Activated CD4-positive, alpha-beta memory T cell treated with anti-CD3 and anti-CD28 coated beads, Interleukin-2, amount 10 ng/mL, durations not matched to agents 7 days and 5 days (primary cell): ENCODE measurements at regions not wholly inside any gene's neighbourhood (a gene's known extent, or its start where the extent isn't known, plus 50 kb on each side); places are given as distances from the start of the nearest gene placed in this dataset.

ENCODE experiments used
- CTCF ChIA-PET: fragments of 350-600 bp; sonication (Branson Sonifier 250); formaldehyde crosslinking; loops from one replicate; lab custom pipeline; 2021; ENCODE audit warnings: antibody characterized with exemption, inconsistent platforms; lab: Charles Lee
- POLR2A ChIA-PET: fragments of 350-600 bp; sonication (Branson Sonifier 250); formaldehyde crosslinking; loops from one replicate; lab custom pipeline; 2021; ENCODE audit warnings: antibody characterized with exemption; lab: Charles Lee
- DNase-seq: peaks from one replicate; pipeline ENCODE4 v3.0.0-alpha.2; 2020
- H3K27ac Mint-ChIP-seq: one replicate; pipeline ENCODE4 v1.8.0; 2021; ENCODE audit warnings: mild to moderate bottlenecking, mixed read lengths
- H3K27me3 Mint-ChIP-seq: one replicate; pipeline ENCODE4 v1.8.0; 2021; ENCODE audit warnings: mixed read lengths
- H3K36me3 Mint-ChIP-seq: one replicate; pipeline ENCODE4 v1.8.0; 2021; ENCODE audit warnings: low read depth, mixed read lengths
- H3K4me1 Mint-ChIP-seq: one replicate; pipeline ENCODE4 v1.8.0; 2021; ENCODE audit warnings: mixed read lengths
- H3K4me3 Mint-ChIP-seq: one replicate; pipeline ENCODE4 v1.8.0; 2021; ENCODE audit warnings: mild to moderate bottlenecking, mixed read lengths
- H3K9me3 Mint-ChIP-seq: one replicate; pipeline ENCODE4 v1.8.0; 2021; ENCODE audit warnings: mixed read lengths

GRCh38 chr5:66234241-66234640, 90.1 kb downstream of the SREK1 start:
- H3K9me3 Mint-ChIP-seq: no peaks in the 10 kb centered on the region
- ChIA-PET POLR2A (no interaction called here), CTCF (no interaction called here)
- H3K36me3 Mint-ChIP-seq: no peaks in the 10 kb centered on the region
- DNase-seq: no peak
- no peak overlapping the region for H3K4me3 Mint-ChIP-seq
- no peaks in the 10 kb centered on the region for H3K4me1 Mint-ChIP-seq
- H3K27me3 Mint-ChIP-seq: peaks cover 2% of the 10 kb centered on the region
- H3K27ac Mint-ChIP-seq: no peak overlapping the region

- no peaks in the 10 kb centered on the region for H3K36me3 Mint-ChIP-seq
- ChIA-PET CTCF (no interaction called here), POLR2A (no interaction called here)
- H3K27me3 Mint-ChIP-seq: peaks cover 8% of the 10 kb centered on the region
- DNase-seq: no peak
- H3K9me3 Mint-ChIP-seq: no peaks in the 10 kb centered on the region
- no peaks in the 10 kb centered on the region for H3K4me1 Mint-ChIP-seq
- H3K27ac Mint-ChIP-seq: no peak overlapping the region
- no peak overlapping the region for H3K4me3 Mint-ChIP-seq
Observed at GRCh38 chr5:66238435-66238834, 94.3 kb downstream of the SREK1 start.

DNA sequence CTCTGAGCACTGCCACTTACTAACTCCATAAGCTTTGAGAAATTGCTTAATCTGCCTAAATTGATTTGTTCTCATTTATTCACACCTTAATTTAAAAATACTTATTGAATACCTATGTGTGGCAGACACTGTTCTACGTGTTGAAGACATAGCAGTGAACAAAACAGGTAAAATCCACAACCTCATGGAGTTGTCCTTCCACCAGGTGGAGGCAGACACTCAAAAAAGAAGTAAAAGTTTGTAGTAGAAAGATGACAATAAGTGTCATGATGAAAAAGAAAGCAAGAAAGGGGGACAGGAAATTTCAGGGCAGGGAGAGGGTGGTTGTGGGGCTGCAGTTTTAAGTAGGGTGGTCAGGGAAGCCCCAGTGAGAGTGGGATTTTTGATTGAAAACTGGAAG, 94.9 kb downstream of the SREK1 start:
- CTCF ChIA-PET: no interaction called here

GRCh38 chr5:66241136-66241825, 97.2 kb downstream of the SREK1 start:
- DNase-seq: no peak
- ChIA-PET CTCF (interaction anchor here (0.7 kb wide), 1 partner anchor 477 kb away, joined by 3 read pairs; no protein-coding TSS in a partner anchor), POLR2A (no interaction called here)
- no peaks in the 10 kb centered on the region for H3K36me3 Mint-ChIP-seq
- peaks cover 8% of the 10 kb centered on the region for H3K27me3 Mint-ChIP-seq
- no peak overlapping the region for H3K27ac Mint-ChIP-seq
- H3K9me3 Mint-ChIP-seq: no peaks in the 10 kb centered on the region
- H3K4me1 Mint-ChIP-seq: no peaks in the 10 kb centered on the region
- no peak overlapping the region for H3K4me3 Mint-ChIP-seq

More for the DNA sequence above, 94.9 kb downstream of the SREK1 start:
- H3K27ac Mint-ChIP-seq: no peak overlapping the region
- no peaks in the 10 kb centered on the region for H3K9me3 Mint-ChIP-seq
- DNase-seq: no peak
- POLR2A ChIA-PET: no interaction called here
- H3K4me1 Mint-ChIP-seq: no peaks in the 10 kb centered on the region
- no peaks in the 10 kb centered on the region for H3K36me3 Mint-ChIP-seq
- H3K4me3 Mint-ChIP-seq: no peak overlapping the region
- H3K27me3 Mint-ChIP-seq: peaks cover 8% of the 10 kb centered on the region

DNA sequence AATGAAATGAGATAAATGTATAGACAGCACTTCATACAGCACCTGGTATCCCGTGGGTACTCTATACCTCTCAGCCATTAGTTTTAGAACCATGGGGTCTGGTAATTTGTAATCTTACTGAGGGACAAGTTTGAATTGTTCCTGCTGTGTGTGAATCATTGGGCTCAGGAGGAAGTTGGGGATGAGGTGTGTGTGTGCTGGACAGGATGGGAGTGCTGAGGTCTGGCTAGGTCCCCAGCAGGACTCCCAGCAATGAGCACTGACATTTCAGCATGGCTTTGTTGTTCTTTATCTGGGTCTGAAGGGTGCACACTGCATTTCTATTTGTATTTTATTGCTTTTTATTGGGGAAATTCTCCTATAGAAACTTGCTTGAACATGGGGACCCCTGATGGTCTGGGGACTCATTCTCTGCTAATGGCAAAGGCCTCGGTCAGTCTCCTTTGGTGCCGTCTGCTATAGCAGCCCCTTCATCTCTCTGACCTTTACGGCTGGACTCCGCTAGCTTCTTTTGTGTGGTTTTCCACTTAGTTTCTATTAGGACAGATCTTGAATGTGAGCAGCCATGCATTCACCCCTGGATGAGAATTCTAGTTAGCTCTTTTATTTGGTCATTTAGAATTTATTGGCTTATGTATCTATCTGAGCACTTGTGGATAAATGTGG, 98.1 kb downstream of the SREK1 start:
- ChIA-PET CTCF (no interaction called here), POLR2A (no interaction called here)
- Mint-ChIP-seq H3K36me3 (no peaks in the 10 kb centered on the region), H3K4me3 (no peak overlapping the region), H3K4me1 (no peaks in the 10 kb centered on the region), H3K27ac (no peak overlapping the region), H3K9me3 (no peaks in the 10 kb centered on the region), H3K27me3 (peaks cover 8% of the 10 kb centered on the region)
- no peak for DNase-seq

GRCh38 chr5:66246608-66247007, 102.5 kb downstream of the SREK1 start:
- no peak overlapping the region for H3K27ac Mint-ChIP-seq
- POLR2A ChIA-PET: no interaction called here

DNA sequence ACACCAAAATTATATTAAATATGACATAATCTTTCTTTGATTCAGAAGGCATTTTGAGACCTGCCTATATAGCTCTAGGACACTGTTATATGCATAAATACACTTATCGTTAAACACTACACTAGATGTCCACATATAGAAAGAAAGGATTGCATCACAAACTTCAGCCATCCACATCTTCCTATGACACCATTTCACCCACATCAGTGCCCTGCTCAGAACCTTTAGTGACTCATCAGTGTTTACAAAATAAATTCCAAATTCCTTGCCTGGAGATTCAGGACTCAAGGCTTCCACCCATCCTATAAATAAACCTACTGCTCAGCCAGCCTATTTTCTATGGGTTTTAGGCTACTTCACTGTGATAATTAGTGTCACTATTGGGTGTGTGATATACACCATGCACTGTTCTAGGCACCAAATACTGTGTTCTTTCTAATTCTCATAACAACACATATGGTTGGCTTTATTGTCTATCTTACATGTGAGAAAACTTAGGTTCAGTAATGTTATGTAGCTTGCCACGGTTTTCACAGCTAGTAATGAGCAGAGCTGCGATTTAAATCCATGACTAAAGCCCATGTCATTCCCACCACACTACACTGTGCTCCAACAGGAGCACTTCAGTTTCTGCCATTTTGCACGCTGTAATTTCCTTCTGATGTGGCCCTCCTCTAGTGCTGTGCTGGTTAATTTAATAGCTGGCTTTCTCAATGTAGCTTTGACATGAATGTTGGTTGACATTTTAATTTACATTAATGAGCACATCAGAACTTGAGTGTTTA, 103.3 kb downstream of the SREK1 start:
- H3K9me3 Mint-ChIP-seq: no peaks in the 10 kb centered on the region
- H3K27me3 Mint-ChIP-seq: no peaks in the 10 kb centered on the region

More at GRCh38 chr5:66246608-66247007, 102.5 kb downstream of the SREK1 start:
- no peaks in the 10 kb centered on the region for H3K4me1 Mint-ChIP-seq
- no peaks in the 10 kb centered on the region for H3K36me3 Mint-ChIP-seq
- DNase-seq: no peak
- CTCF ChIA-PET: no interaction called here
- no peaks in the 10 kb centered on the region for H3K9me3 Mint-ChIP-seq
- H3K4me3 Mint-ChIP-seq: no peak overlapping the region
- H3K27me3 Mint-ChIP-seq: no peaks in the 10 kb centered on the region

GRCh38 chr5:66248874-66249273, 104.8 kb downstream of the SREK1 start:
- no peak overlapping the region for H3K4me3 Mint-ChIP-seq
- H3K27me3 Mint-ChIP-seq: no peaks in the 10 kb centered on the region
- no peaks in the 10 kb centered on the region for H3K9me3 Mint-ChIP-seq
- H3K4me1 Mint-ChIP-seq: no peaks in the 10 kb centered on the region
- CTCF ChIA-PET: no interaction called here
- no peak for DNase-seq
- no peaks in the 10 kb centered on the region for H3K36me3 Mint-ChIP-seq
- POLR2A ChIA-PET: no interaction called here
- no peak overlapping the region for H3K27ac Mint-ChIP-seq

More for the DNA sequence above, 103.3 kb downstream of the SREK1 start:
- Mint-ChIP-seq H3K4me3 (no peak overlapping the region), H3K27ac (no peak overlapping the region), H3K36me3 (no peaks in the 10 kb centered on the region), H3K4me1 (no peaks in the 10 kb centered on the region)
- CTCF ChIA-PET: no interaction called here
- POLR2A ChIA-PET: no interaction called here
- DNase-seq: no peak

GRCh38 chr5:66249920-66250319, 105.8 kb downstream of the SREK1 start:
- POLR2A ChIA-PET: no interaction called here
- Mint-ChIP-seq H3K9me3 (no peaks in the 10 kb centered on the region), H3K27ac (no peak overlapping the region), H3K4me1 (no peaks in the 10 kb centered on the region), H3K27me3 (no peaks in the 10 kb centered on the region), H3K4me3 (no peak overlapping the region), H3K36me3 (no peaks in the 10 kb centered on the region)
- no peak for DNase-seq
- CTCF ChIA-PET: no interaction called here

- DNase-seq: no peak
- no peaks in the 10 kb centered on the region for H3K36me3 Mint-ChIP-seq
- H3K4me1 Mint-ChIP-seq: no peaks in the 10 kb centered on the region
- no peaks in the 10 kb centered on the region for H3K27me3 Mint-ChIP-seq
- no peaks in the 10 kb centered on the region for H3K9me3 Mint-ChIP-seq
- H3K4me3 Mint-ChIP-seq: no peak overlapping the region
- CTCF ChIA-PET: interaction anchor here (2.1 kb wide), 1 partner anchor 53 kb away, joined by 4 read pairs; no protein-coding TSS in a partner anchor
- POLR2A ChIA-PET: no interaction called here
- H3K27ac Mint-ChIP-seq: no peak overlapping the region
Observed at GRCh38 chr5:66252849-66253248, 108.7 kb downstream of the SREK1 start.

DNA sequence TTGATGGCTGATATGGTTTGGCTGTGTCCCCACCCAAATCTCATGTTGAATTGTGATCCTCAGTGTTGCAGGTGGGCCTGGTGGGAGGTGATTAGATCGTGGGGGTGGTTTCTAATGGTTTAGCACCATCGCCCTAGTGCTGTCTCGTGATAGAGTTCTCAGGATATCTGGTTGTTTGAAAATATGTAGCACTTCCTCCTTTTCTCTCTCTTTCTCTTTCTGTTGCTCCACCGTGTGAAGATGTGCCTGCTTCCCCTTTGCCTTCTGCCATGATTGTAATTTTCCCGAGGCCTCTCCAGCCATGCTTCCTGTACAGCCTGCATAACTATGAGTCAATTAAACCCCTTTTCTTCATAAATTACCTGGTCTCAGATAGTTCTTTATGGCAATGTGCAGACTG, 111.6 kb downstream of the SREK1 start:
- no peak for DNase-seq
- no peak overlapping the region for H3K27ac Mint-ChIP-seq
- H3K36me3 Mint-ChIP-seq: no peaks in the 10 kb centered on the region
- ChIA-PET POLR2A (no interaction called here), CTCF (no interaction called here)
- H3K27me3 Mint-ChIP-seq: no peaks in the 10 kb centered on the region
- no peaks in the 10 kb centered on the region for H3K9me3 Mint-ChIP-seq
- no peaks in the 10 kb centered on the region for H3K4me1 Mint-ChIP-seq
- H3K4me3 Mint-ChIP-seq: no peak overlapping the region

GRCh38 chr5:66273121-66273520, 129.0 kb downstream of the SREK1 start:
- Mint-ChIP-seq H3K4me3 (no peak overlapping the region), H3K4me1 (no peaks in the 10 kb centered on the region), H3K27me3 (peaks cover 13% of the 10 kb centered on the region), H3K27ac (no peak overlapping the region), H3K36me3 (no peaks in the 10 kb centered on the region), H3K9me3 (no peaks in the 10 kb centered on the region)
- no peak for DNase-seq
- ChIA-PET POLR2A (no interaction called here), CTCF (no interaction called here)

DNA sequence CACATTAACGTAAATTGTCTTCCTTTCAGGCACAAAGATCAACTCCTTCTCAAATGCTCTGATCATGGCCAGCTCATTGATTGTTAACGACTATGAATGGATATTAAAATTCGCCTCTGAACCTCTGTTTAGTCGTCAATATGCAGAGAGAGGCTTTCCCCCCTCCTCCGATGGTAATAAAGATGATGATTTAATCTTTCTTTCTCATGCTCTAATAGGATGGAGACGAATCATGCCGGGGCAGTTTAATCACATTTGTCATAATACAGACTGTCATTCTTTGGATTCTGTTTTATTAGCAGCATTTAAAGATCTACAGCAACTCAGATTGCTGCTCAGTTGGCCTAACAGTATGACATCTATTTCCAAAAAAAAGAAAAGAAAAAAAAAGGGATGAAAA, 132.9 kb downstream of the SREK1 start:
- Mint-ChIP-seq H3K27ac (no peak overlapping the region), H3K4me3 (no peak overlapping the region), H3K4me1 (no peaks in the 10 kb centered on the region), H3K36me3 (no peaks in the 10 kb centered on the region), H3K9me3 (no peaks in the 10 kb centered on the region), H3K27me3 (peaks cover 19% of the 10 kb centered on the region)
- POLR2A ChIA-PET: no interaction called here
- CTCF ChIA-PET: no interaction called here
- no peak for DNase-seq
